GM12874 (cell line): ENCODE measurements at regions not wholly inside any gene's neighbourhood (a gene's known extent, or its start where the extent isn't known, plus 50 kb on each side); places are given as distances from the start of the nearest gene placed in this dataset.

Source experiments
- CTCF ChIP-seq: IDR thresholded peaks from 2 replicates; pipeline ENCODE4 v1.5.1; 2011; ENCODE audit warnings: low read depth, mild to moderate bottlenecking, control low read depth, low read length, moderate library complexity; ENCODE audit not compliant: insufficient read depth

- TF ChIP-seq CTCF: no peak
Measured at GRCh38 chr10:128871671-128872231, 595.3 kb upstream of the MGMT start.

- TF ChIP-seq CTCF: no peak
Measured at GRCh38 chr10:128873411-128874054, 593.5 kb upstream of the MGMT start.

DNA sequence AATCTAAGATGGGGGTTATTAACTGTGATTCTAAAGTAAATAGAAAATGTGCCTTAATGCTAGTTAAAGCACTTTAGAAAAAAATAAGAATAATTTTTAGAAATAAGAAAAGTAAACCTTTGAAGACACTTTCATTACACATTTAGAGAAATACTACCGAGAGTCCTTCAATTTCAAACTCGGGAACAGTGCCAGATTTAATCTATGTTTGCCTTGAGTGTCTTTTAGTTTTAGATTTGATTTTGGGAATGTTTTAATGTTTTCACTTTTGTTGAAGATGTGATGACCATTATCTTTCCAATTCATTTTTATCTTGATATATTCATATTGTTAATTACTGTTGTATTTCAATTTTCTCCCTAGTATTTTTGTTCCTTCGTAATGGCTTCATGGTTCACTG is 592.7 kb upstream of the MGMT start:
- TF ChIP-seq CTCF: no peak

DNA sequence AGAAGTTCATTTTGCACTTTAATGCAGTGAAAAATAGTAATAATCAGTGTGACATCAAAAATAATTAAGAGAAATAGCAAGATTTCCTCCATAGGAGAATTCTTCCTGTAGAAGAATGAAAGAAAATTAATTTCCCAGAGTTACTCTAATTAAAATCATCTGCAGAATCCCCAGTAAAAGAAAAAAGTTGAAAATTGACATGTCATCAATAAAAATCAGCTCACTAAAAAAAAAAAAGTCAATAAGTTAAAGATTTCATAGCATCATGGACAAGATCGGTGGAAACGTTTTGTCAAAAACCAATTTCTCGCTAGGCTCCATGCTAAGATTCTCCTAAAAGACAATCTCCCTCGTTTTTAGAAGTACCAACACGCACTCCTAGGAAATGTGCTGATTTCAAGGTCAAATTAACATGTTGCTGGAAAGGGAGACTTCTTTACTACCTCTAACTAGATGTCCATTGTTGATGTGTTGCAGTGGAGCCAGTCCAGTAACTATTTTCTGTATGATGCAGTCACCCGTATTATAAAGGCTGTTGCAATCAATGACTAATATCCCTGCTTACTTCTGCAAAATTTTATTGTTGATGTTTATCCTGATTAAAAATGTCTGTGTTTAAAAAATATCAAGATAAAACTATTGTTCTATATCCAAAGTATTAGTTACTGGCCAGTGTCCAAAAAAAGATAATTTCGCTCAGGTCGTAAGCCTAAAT is 591.9 kb upstream of the MGMT start:
- TF ChIP-seq CTCF: no peak

DNA sequence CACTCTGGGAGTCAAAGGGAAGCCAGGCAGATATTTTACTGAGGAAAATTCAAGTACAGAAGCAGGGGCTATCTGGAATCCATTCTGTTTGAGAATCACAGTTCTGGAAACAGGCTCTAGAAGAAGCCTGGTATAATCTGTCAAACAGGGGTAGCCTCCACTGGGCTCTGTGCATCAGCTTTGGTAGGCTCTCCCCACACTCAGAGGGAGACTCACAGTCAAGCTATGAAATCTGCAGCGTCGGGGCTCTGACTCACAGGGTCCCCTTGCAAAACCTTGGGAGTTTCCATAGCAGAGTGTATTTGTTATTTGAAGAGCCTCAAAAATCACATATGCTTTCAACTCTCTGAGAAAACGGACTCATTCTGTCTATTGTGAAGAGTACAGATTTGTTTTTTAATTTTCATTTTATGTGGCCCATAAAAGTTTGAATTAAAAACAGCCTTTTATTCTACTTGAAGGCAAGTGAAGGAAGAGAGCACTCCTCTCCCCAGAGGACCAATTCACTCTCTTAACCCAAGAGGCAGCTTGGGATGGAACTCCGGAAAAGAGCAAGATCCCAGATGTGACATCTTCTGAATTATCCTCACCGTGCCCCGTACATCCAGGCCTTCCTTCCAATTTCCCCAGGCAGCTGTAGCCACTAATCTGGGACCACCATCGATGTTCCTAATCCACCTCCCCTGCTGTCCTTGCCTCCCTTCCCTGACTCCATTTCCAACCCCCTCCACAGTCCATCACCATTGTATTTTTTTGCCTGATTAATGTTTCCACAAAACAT is 590.9 kb upstream of the MGMT start:
- TF ChIP-seq CTCF: no peak

- TF ChIP-seq CTCF: no peak
Measured at GRCh38 chr10:128877141-128877540, 589.9 kb upstream of the MGMT start.

DNA sequence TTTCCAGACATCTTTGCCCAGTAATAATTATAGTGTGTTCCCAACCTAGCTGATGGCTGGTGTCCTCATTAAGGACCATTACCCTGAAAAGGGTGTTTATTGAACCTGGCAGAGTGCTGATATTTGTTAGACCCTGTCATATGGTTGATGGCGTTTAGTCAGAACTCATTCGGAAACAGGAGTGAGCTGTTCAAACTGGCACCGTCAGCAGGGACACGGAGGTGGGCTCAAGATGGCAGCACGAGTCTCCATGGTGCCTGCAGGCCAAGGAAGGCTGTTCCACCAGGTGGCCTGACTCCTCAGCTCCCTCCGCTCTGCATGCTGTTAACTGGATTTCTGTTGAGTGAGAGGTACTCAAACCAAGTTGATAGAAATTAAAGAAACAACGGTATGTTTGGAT is 589.1 kb upstream of the MGMT start:
- no peak for TF ChIP-seq CTCF
